ENCODE measurements at regions not wholly inside any gene's neighbourhood (a gene's known extent, or its start where the extent isn't known, plus 50 kb on each side); places are given as distances from the start of the nearest gene placed in this dataset.

DNA sequence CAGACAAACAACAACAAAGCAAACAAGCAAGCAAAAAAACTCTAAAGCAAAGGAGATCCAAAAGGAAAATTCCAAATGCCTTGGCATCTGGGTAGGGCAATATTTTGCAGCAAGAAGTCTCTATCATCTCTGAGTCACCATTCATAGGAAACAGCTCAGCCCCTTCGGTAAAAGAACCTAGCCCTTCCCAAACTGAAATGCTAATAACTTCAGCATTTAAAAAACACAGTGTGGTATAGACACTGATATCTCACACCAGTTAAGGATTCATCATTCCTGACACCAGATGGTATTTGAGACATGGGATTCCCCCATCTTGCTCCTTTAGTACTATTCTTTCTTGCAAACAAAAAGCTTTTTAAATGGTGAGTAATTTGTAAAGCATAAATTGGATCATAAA lies 491.8 kb downstream of the TXNL1 start:
- Histone ChIP-seq H3K9ac (ENCODE audit: low read length) (no peak overlapping the region), H3K4me3 (ENCODE audit: insufficient read depth, low read length, poor library complexity, severe bottlenecking) (no peak overlapping the region), H3F3A (ENCODE audit: insufficient read depth) (no peaks in the 10 kb centered on the region), H3K9me2 (replicated peaks; ENCODE audit: insufficient read depth, low read length) (no peaks in the 10 kb centered on the region), H4K20me1 (ENCODE audit: low read depth, low read length) (no peaks in the 10 kb centered on the region), H3K9me3 (ENCODE audit: insufficient read depth, low read length) (no peaks in the 10 kb centered on the region), H3K79me2 (ENCODE audit: insufficient read depth, low read length) (no peaks in the 10 kb centered on the region), H3K4me2 (ENCODE audit: low read depth, low read length, poor library complexity, severe bottlenecking) (no peak overlapping the region), H3K27ac (ENCODE audit: low read depth, low read length) (no peak overlapping the region), H3K36me3 (ENCODE audit: low read length) (no peaks in the 10 kb centered on the region), H2AFZ (ENCODE audit: low read depth, low read length, severe bottlenecking) (no peak overlapping the region), H3K27me3 (ENCODE audit: low read length) (no peaks in the 10 kb centered on the region; the same call in 1 of the 2 replicates)
- TF ChIP-seq EZH2phosphoT487 (conservative IDR thresholded peaks at IDR 0.05; ENCODE audit: low read length) = no peak
- TF ChIP-seq, protein P1, sequence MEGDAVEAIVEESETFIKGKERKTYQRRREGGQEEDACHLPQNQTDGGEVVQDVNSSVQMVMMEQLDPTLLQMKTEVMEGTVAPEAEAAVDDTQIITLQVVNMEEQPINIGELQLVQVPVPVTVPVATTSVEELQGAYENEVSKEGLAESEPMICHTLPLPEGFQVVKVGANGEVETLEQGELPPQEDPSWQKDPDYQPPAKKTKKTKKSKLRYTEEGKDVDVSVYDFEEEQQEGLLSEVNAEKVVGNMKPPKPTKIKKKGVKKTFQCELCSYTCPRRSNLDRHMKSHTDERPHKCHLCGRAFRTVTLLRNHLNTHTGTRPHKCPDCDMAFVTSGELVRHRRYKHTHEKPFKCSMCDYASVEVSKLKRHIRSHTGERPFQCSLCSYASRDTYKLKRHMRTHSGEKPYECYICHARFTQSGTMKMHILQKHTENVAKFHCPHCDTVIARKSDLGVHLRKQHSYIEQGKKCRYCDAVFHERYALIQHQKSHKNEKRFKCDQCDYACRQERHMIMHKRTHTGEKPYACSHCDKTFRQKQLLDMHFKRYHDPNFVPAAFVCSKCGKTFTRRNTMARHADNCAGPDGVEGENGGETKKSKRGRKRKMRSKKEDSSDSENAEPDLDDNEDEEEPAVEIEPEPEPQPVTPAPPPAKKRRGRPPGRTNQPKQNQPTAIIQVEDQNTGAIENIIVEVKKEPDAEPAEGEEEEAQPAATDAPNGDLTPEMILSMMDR (IDR thresholded peaks at IDR 0.05; ENCODE audit: insufficient read depth, low read length, poor library complexity, severe bottlenecking) = no peak

DNA sequence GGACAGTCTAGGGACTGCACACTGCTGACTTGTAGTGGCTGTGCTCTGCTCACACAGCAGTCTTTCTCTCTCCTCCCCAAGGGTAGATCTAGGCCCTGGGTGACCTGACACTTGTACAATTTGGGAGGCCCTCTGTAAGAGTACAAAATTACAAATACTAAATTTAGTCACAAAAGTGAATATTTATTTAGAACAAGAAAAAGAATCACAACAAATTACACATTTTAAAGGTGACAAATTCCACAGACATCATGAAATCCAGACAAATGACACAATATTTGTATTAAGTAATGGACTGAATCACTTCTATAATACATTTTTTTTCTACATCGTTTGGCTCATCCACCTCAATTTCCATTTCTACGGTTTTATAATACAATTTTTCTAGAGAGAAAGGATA lies 496.4 kb downstream of the TXNL1 start:
- peaks cover 4% of the 10 kb centered on the region; the same call in 1 of the 2 replicates for H3K9me3 ChIP-seq (ENCODE audit: insufficient read depth, low read length)
- H3K9ac ChIP-seq (ENCODE audit: low read length) = no peak overlapping the region
- no peaks in the 10 kb centered on the region for H3K36me3 ChIP-seq (ENCODE audit: low read length)
- no peaks in the 10 kb centered on the region for H3K79me2 ChIP-seq (ENCODE audit: insufficient read depth, low read length)
- H3K4me3 ChIP-seq (ENCODE audit: insufficient read depth, low read length, poor library complexity, severe bottlenecking) = no peak overlapping the region
- no peak for TF ChIP-seq EZH2phosphoT487 (conservative IDR thresholded peaks at IDR 0.05; ENCODE audit: low read length)
- TF ChIP-seq, protein P1 (IDR thresholded peaks at IDR 0.05; ENCODE audit: insufficient read depth, low read length, poor library complexity, severe bottlenecking) = no peak
- no peaks in the 10 kb centered on the region for H3K9me2 ChIP-seq (replicated peaks; ENCODE audit: insufficient read depth, low read length)
- no peaks in the 10 kb centered on the region for H3F3A ChIP-seq (ENCODE audit: insufficient read depth)
- H3K4me2 ChIP-seq (ENCODE audit: low read depth, low read length, poor library complexity, severe bottlenecking) = no peak overlapping the region
- no peak overlapping the region for H3K27ac ChIP-seq (ENCODE audit: low read depth, low read length)
- H3K27me3 ChIP-seq (ENCODE audit: low read length) = no peaks in the 10 kb centered on the region
- H4K20me1 ChIP-seq (ENCODE audit: low read depth, low read length) = no peaks in the 10 kb centered on the region
- H2AFZ ChIP-seq (ENCODE audit: low read depth, low read length, severe bottlenecking) = no peak overlapping the region

DNA sequence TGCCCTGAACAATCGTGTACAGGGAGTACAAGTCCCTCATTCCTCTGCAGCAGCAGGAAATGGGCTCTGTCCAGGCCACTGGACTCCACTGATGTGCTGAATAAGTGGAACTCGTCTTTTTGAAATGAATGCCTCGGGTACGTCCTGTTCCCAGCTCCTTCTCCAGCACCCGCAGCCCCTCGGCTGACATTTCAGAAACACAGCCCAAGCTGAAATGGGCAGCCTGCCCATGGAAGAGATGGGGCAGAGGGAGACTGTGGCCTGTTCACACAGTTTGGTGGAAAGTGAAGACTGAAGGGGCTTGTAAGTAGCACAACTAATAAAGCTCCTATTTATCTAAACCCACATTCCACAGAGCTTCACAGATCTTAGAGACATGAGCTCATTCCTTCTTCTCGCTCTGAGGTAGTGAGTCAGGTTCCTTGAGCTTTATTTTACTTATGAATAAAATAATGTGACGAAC lies 498.6 kb downstream of the TXNL1 start:
- Histone ChIP-seq H3K27me3 (ENCODE audit: low read length) (no peaks in the 10 kb centered on the region), H3K9me2 (replicated peaks; ENCODE audit: insufficient read depth, low read length) (no peaks in the 10 kb centered on the region), H3K36me3 (ENCODE audit: low read length) (no peaks in the 10 kb centered on the region), H3F3A (ENCODE audit: insufficient read depth) (no peaks in the 10 kb centered on the region), H3K4me3 (ENCODE audit: insufficient read depth, low read length, poor library complexity, severe bottlenecking) (no peak overlapping the region), H3K4me2 (ENCODE audit: low read depth, low read length, poor library complexity, severe bottlenecking) (no peak overlapping the region), H3K79me2 (ENCODE audit: insufficient read depth, low read length) (no peaks in the 10 kb centered on the region), H4K20me1 (ENCODE audit: low read depth, low read length) (no peaks in the 10 kb centered on the region), H3K27ac (ENCODE audit: low read depth, low read length) (no peak overlapping the region), H2AFZ (ENCODE audit: low read depth, low read length, severe bottlenecking) (no peak overlapping the region), H3K9ac (ENCODE audit: low read length) (no peak overlapping the region), H3K9me3 (ENCODE audit: insufficient read depth, low read length) (peaks cover 4% of the 10 kb centered on the region; the same call in 1 of the 2 replicates)
- TF ChIP-seq, protein P1 (IDR thresholded peaks at IDR 0.05; ENCODE audit: insufficient read depth, low read length, poor library complexity, severe bottlenecking) = no peak
- no peak for TF ChIP-seq EZH2phosphoT487 (conservative IDR thresholded peaks at IDR 0.05; ENCODE audit: low read length)

Data from SU-DHL-6 (cell line).